ENCODE measurements at regions not wholly inside any gene's neighbourhood (a gene's known extent, or its start where the extent isn't known, plus 50 kb on each side); places are given as distances from the start of the nearest gene placed in this dataset.

GRCh38 chr9:84393266-84393950 lies 52.9 kb upstream of the SLC28A3 start:
- DNase-seq (ENCODE audit: low read depth in 2 of 3, low spot score in 1 of 3) = no peak

- DNase-seq (ENCODE audit: low read depth in 2 of 3, low spot score in 1 of 3) = no peak
These were observed 53.5 kb upstream of the SLC28A3 start for GRCh38 chr9:84394036-84394435.

- peak; percentile 34 to 63 (median 36) for DNase-seq (ENCODE audit: low read depth in 2 of 3, low spot score in 1 of 3)
These were observed 56.7 kb upstream of the SLC28A3 start for GRCh38 chr9:84397151-84397728.

GRCh38 chr9:84397822-84398221 lies 57.3 kb upstream of the SLC28A3 start:
- no peak for DNase-seq (ENCODE audit: low read depth in 2 of 3, low spot score in 1 of 3)

GRCh38 chr9:84402517-84402916 lies 62.0 kb upstream of the SLC28A3 start:
- no peak for DNase-seq (ENCODE audit: low read depth in 2 of 3, low spot score in 1 of 3)

GRCh38 chr9:84403288-84403687 lies 62.7 kb upstream of the SLC28A3 start:
- DNase-seq (ENCODE audit: low read depth in 2 of 3, low spot score in 1 of 3) = no peak

GRCh38 chr9:84404095-84404686 lies 63.6 kb upstream of the SLC28A3 start:
- no peak for DNase-seq (ENCODE audit: low read depth in 2 of 3, low spot score in 1 of 3)

DNA sequence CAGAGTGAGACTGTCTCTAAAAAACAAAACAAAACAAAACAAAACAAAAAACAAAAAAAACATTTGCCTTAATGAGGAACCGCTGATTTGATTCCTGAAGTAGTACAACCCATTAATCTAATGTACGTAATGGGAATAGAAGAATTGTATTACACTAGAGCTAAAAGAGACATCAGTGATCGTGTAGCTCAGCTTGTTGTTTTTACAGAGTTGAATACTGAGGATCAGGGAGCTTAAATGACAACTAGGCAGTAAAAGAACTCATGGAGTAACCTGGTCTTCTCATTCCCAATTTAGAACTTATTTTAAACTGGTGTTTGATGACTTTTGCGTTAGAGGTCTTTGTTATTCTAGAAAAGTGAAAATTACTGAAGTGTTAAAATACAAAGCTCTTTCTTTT lies 65.1 kb upstream of the SLC28A3 start:
- no peak for DNase-seq (ENCODE audit: low read depth in 2 of 3, low spot score in 1 of 3)

DNA sequence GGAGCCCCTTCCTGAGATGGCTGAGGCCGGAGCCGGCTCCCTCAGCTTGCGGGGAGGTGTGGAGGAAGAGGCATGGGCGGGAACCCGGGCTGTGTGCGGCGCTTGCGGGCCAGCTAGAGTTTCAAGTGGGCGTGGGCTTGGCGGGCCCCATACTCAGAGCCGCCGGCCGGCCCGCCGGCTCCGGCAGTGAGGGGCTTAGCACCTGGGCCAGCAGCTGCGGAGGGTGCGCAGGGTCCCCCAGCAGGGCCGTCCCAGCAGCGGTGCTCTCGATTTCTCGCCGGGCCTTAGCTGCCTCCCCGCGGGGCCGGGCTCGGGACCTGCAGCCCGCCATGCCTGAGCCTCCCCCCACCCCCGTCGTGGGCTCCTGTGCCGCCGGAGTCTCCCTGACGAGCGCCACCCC lies 67.9 kb upstream of the SLC28A3 start:
- no peak for DNase-seq (ENCODE audit: low read depth in 2 of 3, low spot score in 1 of 3)

- no peak for DNase-seq (ENCODE audit: low read depth in 2 of 3, low spot score in 1 of 3)
These were observed 71.2 kb upstream of the SLC28A3 start for GRCh38 chr9:84411683-84412267.

- no peak for DNase-seq (ENCODE audit: low read depth in 2 of 3, low spot score in 1 of 3)
These were observed 72.1 kb upstream of the SLC28A3 start for GRCh38 chr9:84412654-84413053.

GRCh38 chr9:84413301-84413700 lies 72.7 kb upstream of the SLC28A3 start:
- no peak for DNase-seq (ENCODE audit: low read depth in 2 of 3, low spot score in 1 of 3)

GRCh38 chr9:84419031-84419602 lies 78.6 kb upstream of the SLC28A3 start:
- DNase-seq (ENCODE audit: low read depth in 2 of 3, low spot score in 1 of 3) = no peak

- no peak for DNase-seq (ENCODE audit: low read depth in 2 of 3, low spot score in 1 of 3)
These were observed 84.4 kb upstream of the SLC28A3 start for GRCh38 chr9:84424931-84425330.

- DNase-seq (ENCODE audit: low read depth in 2 of 3, low spot score in 1 of 3) = no peak
These were observed 92.2 kb upstream of the SLC28A3 start for GRCh38 chr9:84432746-84433145.

DNA sequence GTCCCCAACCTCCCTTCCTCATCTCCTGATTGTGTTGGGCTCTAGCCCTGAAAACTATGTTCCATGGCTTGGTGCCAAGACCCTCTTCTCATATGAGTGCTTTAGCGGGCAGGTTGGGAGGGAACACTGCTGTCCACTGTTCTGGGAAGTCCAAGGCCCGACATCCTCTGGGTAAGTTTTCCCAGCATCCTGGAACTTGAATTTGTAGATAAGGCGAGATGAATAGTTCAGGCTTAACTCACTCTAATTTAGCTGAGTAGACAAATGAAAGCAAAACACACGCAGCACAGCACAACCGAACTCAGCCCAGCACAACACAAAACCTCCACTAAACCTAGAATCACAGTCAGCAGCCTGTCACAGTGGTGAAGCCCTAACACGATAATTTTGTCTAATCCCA lies 95.3 kb upstream of the SLC28A3 start:
- DNase-seq (ENCODE audit: low read depth in 2 of 3, low spot score in 1 of 3) = no peak

DNA sequence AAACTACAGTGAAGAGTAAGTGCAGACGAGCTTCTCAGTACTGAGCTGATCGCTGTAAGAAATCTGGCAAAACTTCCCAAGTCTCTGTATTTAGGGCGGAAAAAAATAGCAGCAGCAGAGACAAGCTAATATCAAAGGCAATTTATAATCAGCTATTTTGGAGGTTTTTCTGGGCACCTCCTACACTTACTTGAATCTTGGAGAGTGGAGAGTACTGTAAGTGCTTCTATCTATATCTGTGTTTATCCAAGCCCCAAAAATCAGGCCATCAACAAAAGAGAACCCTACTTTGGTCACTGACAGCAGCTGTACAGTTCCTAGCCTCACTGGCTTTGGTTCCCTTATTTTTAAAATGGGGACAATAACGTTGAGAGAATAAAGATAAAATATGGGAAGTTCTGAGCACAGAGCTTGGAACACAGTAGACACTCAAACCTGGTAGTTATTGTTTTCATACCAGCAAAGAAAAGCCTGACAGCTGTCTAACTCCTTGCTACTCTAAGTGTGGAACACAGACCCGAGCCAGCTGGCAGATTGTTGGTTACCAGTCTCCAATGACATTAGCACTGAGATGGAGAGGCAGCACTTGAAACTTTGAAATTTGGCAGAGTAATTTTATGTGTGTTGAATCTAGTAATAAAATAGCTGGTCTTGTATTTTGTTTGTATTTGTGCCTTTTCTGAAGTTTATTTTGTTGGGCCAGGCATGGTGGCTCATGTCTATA lies 96.0 kb upstream of the SLC28A3 start:
- no peak for DNase-seq (ENCODE audit: low read depth in 2 of 3, low spot score in 1 of 3)

DNA sequence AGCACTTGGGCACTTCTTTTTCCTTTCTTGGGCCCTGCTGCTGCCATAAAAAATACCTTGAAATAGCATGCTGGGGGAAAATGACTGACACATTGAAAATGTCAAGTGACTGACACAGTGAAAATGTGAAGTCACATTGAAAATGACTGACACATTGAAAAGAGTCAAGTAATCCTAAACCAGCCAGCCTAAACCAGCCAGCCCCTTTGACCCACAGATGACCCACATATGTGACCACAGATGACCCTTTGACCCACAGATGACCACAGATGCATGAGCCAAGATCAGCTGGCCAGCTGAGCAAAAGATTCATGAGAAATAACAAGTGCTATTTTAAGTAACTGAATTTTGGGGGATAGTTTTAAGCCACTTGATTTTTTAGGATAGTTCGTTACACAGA lies 97.8 kb upstream of the SLC28A3 start:
- no peak for DNase-seq (ENCODE audit: low read depth in 2 of 3, low spot score in 1 of 3)

GRCh38 chr9:84439250-84439649 lies 98.7 kb upstream of the SLC28A3 start:
- no peak for DNase-seq (ENCODE audit: low read depth in 2 of 3, low spot score in 1 of 3)

GRCh38 chr9:84442712-84443111 lies 102.2 kb upstream of the SLC28A3 start:
- DNase-seq (ENCODE audit: low read depth in 2 of 3, low spot score in 1 of 3) = no peak

DNA sequence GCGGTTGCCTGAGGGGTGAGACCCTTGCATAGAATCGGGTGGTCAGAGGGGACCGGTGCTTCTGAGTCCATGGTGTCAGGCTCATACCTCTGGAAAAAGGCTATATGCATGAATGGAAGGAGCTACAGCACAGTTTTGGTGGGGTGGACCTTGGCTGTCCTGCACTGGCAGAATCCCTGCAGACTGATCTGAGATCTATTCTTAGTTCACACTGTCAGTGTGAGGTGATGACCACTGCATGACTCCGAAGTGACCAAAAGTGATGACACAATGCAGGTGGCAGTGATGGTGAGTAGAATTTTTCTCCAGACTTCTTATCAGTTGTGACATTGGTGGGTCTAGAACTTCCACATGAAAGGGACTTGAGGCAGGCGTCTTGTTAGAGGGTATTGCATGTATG lies 105.2 kb upstream of the SLC28A3 start:
- DNase-seq (ENCODE audit: low read depth in 2 of 3, low spot score in 1 of 3) = no peak
